GM19467 (cell line): ENCODE measurements at regions not wholly inside any gene's neighbourhood (a gene's known extent, or its start where the extent isn't known, plus 50 kb on each side); places are given as distances from the start of the nearest gene placed in this dataset.
"Not testable (repeated sequence)": the region's sequence is repeated elsewhere in the genome, so short reads cannot be mapped to it uniquely, and the experiment has no call there.

Source experiments
- ATAC-seq: cut with Tn5 transposase; IDR thresholded peaks from one replicate; pipeline ENCODE4 v1.9.1; 2021; ENCODE audit warnings: mild to moderate bottlenecking, moderate library complexity; ENCODE audit not compliant: unreplicated experiment

DNA sequence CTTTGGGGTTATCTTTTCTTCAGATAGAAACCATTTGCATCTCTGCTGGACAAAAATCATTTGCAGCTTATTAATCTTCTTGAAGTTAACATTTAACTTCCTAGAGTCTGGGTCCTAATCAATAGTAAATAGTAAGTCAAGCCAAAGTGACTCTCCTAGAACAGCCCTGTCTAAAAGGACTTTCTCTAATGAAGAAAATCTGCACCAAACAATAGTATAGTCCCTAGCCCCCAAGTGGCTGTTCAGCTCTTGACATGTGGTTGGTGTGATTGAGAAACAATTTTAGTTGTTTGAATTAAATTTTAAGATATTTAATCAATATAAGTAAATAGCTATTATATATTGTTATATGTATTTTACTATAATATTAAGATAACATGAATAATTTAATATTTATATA, 64.6 kb upstream of the SHB start:
- ATAC-seq = no peak

DNA sequence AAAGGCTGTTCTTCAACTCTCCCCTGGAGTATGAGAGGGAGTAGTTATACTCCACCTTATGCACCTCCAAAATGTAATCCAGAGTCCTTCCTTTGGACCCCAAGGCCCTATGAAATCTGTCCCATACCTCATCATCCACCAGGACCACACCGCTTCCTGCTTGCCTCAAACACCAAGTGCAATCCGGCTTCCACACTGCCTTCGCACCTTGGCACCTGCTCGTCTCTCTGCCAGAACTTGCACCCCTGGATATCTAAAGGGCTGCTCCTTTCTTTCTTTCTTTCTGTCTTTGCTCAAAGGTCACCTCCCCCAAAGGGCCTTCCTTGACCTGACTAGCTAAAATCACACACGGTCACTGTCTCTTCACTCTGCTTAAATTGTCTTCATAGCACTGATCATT, 63.9 kb upstream of the SHB start:
- no peak for ATAC-seq

- ATAC-seq = no peak
These were observed 62.7 kb upstream of the SHB start for GRCh38 chr9:38131729-38132128.

- ATAC-seq = no peak
These were observed 61.7 kb upstream of the SHB start for GRCh38 chr9:38130724-38131123.

DNA sequence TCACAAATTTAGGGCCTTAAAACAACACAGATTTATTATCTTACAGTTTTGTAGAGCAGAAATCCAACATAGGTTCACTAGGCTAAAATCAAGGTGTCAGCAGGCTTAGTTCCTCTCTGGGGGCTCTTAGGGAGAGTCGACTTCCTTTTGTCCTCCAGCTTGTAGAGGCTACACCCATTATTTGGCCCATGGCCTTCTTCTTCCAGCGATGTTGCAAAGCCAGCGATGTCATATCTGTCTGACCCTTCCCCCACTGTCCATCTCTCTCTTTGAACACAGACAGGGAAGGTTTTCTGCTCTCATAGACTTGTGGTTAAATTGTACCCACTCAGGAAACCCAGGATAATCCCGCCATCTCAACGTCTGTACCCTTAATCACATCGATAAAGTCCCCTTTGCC, 60.3 kb upstream of the SHB start:
- no peak for ATAC-seq

GRCh38 chr9:38128752-38129270, 59.8 kb upstream of the SHB start:
- ATAC-seq = no peak

GRCh38 chr9:38127271-38127839, 58.3 kb upstream of the SHB start:
- no peak for ATAC-seq

GRCh38 chr9:38126730-38127129, 57.7 kb upstream of the SHB start:
- no peak for ATAC-seq

- no peak for ATAC-seq
These were observed 56.9 kb upstream of the SHB start for GRCh38 chr9:38125889-38126288.

- not testable (repeated sequence) for ATAC-seq
These were observed 54.3 kb upstream of the SHB start for GRCh38 chr9:38123359-38123758.

DNA sequence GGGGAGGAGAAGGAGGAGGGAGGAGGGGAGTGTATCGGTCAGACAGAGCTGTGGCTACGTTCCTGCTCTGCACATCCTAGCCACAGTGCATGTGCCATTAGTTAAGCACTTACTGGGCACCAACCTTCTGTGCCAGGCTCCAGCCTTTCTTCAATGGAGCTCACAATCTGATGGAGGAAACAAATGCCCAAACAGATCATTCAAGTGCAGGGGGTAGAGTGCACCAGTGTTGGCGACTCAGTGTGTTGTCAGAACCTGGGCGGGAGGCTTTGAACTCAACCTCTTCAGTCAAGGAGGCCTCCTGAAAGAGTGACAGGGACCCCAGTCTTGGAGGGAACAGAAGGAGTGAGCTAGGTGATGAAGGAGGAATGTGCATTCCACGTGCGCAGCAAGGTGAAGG, 51.9 kb upstream of the SHB start:
- no peak for ATAC-seq

- ATAC-seq = no peak
These were observed 50.7 kb upstream of the SHB start for GRCh38 chr9:38119560-38120236.

GRCh38 chr9:38118862-38119438, 49.9 kb upstream of the SHB start:
- ATAC-seq = no peak
